ENCODE measurements at regions not wholly inside any gene's neighbourhood (a gene's known extent, or its start where the extent isn't known, plus 50 kb on each side); places are given as distances from the start of the nearest gene placed in this dataset.

DNA sequence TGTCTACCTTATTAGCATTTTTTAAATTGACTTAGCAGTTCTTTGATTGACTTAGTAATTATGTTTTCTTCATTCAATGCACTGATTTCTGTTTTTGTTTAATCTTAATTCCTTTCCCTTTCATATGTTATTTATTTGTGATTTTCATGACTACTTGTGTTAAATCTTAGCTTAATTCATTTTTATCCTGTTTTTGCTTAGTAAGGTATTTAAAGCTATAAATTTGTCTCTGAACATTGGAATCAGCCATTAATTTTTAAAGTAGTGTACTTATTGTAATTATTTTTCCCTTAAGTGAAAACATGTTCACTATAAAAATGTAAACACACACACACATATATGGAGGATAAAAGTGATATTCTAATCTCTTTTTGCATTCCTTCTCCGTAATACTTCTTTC, 109.1 kb upstream of the DIPK2B start:
- Histone ChIP-seq H3K9me1 (ENCODE audit: insufficient read depth, low read length) (0 out of 2 replicates have a peak, but pooled peaks cover 2% of the 10 kb centered on the region), H2AK5ac (ENCODE audit: low read depth, low read length) (no peak overlapping the region), H3K14ac (replicated peaks; ENCODE audit: low read depth, low read length) (no peak overlapping the region), H2BK20ac (ENCODE audit: low read depth, low read length) (no peak overlapping the region), H2AK9ac (replicated peaks; ENCODE audit: low read depth, low read length, poor library complexity) (no peak overlapping the region), H2BK5ac (ENCODE audit: low read depth, low read length, poor library complexity, severe bottlenecking) (no peak overlapping the region), H3K36me3 (ENCODE audit: control insufficient read depth, insufficient read depth, low read length) (no peaks in the 10 kb centered on the region), H3K27me3 (ENCODE audit: control insufficient read depth, insufficient read depth, low read length) (peaks cover 2% of the 10 kb centered on the region; the same call in 1 of the 2 replicates), H4K8ac (ENCODE audit: low read depth in 2 of 2, low read length in 2 of 2) (no peak overlapping the region), H3K56ac (ENCODE audit: extremely low read depth, insufficient read depth, low read length) (no peak overlapping the region), H3K9ac (ENCODE audit: low read depth, low read length) (no peak overlapping the region), H2BK120ac (ENCODE audit: low read depth, low read length) (no peak overlapping the region), H3K23ac (ENCODE audit: low read depth, low read length) (no peak overlapping the region), H3K79me1 (ENCODE audit: low read depth in 1 of 2, low read length in 2 of 2) (no peaks in the 10 kb centered on the region), H4K20me1 (ENCODE audit: insufficient read depth, low read length) (no peaks in the 10 kb centered on the region), H3K18ac (ENCODE audit: low read depth, low read length) (no peak overlapping the region), H2BK15ac (ENCODE audit: low read depth, low read length) (no peak overlapping the region), H4K5ac (ENCODE audit: low read depth, low read length) (no peak overlapping the region), H3K4me1 (ENCODE audit: control insufficient read depth, insufficient read depth, low read length) (peaks cover 3% of the 10 kb centered on the region; the same call in 1 of the 2 replicates), H4K91ac (ENCODE audit: insufficient read depth, low read depth, low read length) (no peak overlapping the region), H2AFZ (replicated peaks; ENCODE audit: low read length, poor library complexity) (no peak overlapping the region), H3K4me3 (ENCODE audit: insufficient read depth, low read depth, low read length) (no peak overlapping the region), H3K4me2 (ENCODE audit: low read depth, low read length) (no peak overlapping the region), H3K4ac (ENCODE audit: low read depth, low read length) (no peak overlapping the region), H3K9me3 (ENCODE audit: control insufficient read depth, insufficient read depth, low read length) (no peaks in the 10 kb centered on the region), H3K27ac (ENCODE audit: insufficient read depth, low read length) (no peak overlapping the region)
- no peak for TF ChIP-seq SMC3 (IDR thresholded peaks at IDR 0.05; ENCODE audit: low read depth, low read length)
- TF ChIP-seq MAFK (IDR thresholded peaks at IDR 0.05; ENCODE audit: low read depth, low read length) = peak; percentile 78
- ChIA-PET POLR2A (ENCODE audit: unreplicated experiment) (no interaction called here), CTCF (no interaction called here)
- intact Hi-C loops (cut with micrococcal nuclease) (no loop called here), in situ Hi-C loops (cut with MboI; ENCODE audit: low sequenced_read_pairs) (no loop called here), dilution Hi-C loops (cut with HindIII; ENCODE audit: low sequenced_read_pairs, unreplicated experiment) (no loop called here)
- DNase-seq = no peak
- WGBS, 2 experiments (ENCODE audit: extremely low coverage in 2 of 2, insufficient read length in 1 of 2) = no CpG with 5 or more reads among the region's 1 CpG
- ATAC-seq (ENCODE audit: low read depth) = no peak
- no TSS peak for BruUV-seq (replicated peaks)

Data from IMR-90 (cell line).